ENCODE measurements at regions not wholly inside any gene's neighbourhood (a gene's known extent, or its start where the extent isn't known, plus 50 kb on each side); places are given as distances from the start of the nearest gene placed in this dataset.

DNA sequence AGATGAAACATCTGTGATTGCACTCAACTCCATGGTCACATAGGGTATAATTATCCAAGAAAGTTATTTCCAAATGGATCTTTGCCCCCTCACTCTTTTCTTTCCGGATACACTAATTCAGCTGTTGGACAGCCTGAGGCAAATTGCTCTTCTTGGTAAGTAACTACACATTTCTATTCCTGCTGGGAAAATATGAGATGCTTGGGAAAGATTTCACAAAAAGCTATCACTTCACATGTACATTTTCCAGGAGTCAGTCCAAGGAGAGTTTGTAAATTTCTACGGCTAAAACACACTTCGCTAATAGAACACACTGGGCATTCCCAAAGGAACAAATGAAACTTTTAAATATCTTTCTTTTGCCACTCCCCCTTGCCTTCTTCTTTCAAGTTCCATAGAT lies 123.0 kb upstream of the GRIA1 start:
- TF ChIP-seq, protein P1, sequence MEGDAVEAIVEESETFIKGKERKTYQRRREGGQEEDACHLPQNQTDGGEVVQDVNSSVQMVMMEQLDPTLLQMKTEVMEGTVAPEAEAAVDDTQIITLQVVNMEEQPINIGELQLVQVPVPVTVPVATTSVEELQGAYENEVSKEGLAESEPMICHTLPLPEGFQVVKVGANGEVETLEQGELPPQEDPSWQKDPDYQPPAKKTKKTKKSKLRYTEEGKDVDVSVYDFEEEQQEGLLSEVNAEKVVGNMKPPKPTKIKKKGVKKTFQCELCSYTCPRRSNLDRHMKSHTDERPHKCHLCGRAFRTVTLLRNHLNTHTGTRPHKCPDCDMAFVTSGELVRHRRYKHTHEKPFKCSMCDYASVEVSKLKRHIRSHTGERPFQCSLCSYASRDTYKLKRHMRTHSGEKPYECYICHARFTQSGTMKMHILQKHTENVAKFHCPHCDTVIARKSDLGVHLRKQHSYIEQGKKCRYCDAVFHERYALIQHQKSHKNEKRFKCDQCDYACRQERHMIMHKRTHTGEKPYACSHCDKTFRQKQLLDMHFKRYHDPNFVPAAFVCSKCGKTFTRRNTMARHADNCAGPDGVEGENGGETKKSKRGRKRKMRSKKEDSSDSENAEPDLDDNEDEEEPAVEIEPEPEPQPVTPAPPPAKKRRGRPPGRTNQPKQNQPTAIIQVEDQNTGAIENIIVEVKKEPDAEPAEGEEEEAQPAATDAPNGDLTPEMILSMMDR (IDR thresholded peaks at IDR 0.05): no peak
- TF ChIP-seq POLR2AphosphoS5 (IDR thresholded peaks at IDR 0.05): no peak
- no peak for TF ChIP-seq POLR2A (IDR thresholded peaks at IDR 0.05)
- no peak for TF ChIP-seq EP300 (IDR thresholded peaks at IDR 0.05)
